ENCODE measurements at regions not wholly inside any gene's neighbourhood (a gene's known extent, or its start where the extent isn't known, plus 50 kb on each side); places are given as distances from the start of the nearest gene placed in this dataset.

- intact Hi-C loops (cut with DNase I) = no loop called here
- Histone ChIP-seq H3K4me1 (no peaks in the 10 kb centered on the region), H3K4me3 (no peak overlapping the region), H3K36me3 (no peaks in the 10 kb centered on the region), H3K27me3 (peaks cover 0 to 40% (median 0%) of the 10 kb centered on the region in 4 donors), H3K27ac (no peak overlapping the region), H3K9me3 (no peaks in the 10 kb centered on the region)
- WGBS, 2 donors = 63 to 78% methylated on average over 3 of the region's 3 CpGs
- no peak for DNase-seq
- TF ChIP-seq CTCF (IDR thresholded peaks at IDR 0.05) (no peak), POLR2A (IDR thresholded peaks at IDR 0.05) (no peak)
Measured at GRCh38 chr1:38300616-38301015, 254.0 kb upstream of the POU3F1 start.

GRCh38 chr1:38297842-38298241, 251.2 kb upstream of the POU3F1 start:
- WGBS, 2 donors = 62% methylated on average over 5 of the region's 5 CpGs
- no peak for DNase-seq
- no peak overlapping the region for H3K27ac ChIP-seq
- H3K4me1 ChIP-seq = no peaks in the 10 kb centered on the region
- H3K36me3 ChIP-seq = no peaks in the 10 kb centered on the region
- no peaks in the 10 kb centered on the region for H3K9me3 ChIP-seq
- H3K4me3 ChIP-seq = no peak overlapping the region
- intact Hi-C loops (cut with DNase I) = no loop called here
- no peak for TF ChIP-seq CTCF (IDR thresholded peaks at IDR 0.05)
- TF ChIP-seq POLR2A (IDR thresholded peaks at IDR 0.05) = no peak
- H3K27me3 ChIP-seq = peaks cover 0 to 56% (median 0%) of the 10 kb centered on the region in 4 donors

- Histone ChIP-seq H3K4me1 (no peaks in the 10 kb centered on the region), H3K4me3 (no peak overlapping the region), H3K27ac (no peak overlapping the region), H3K9me3 (no peaks in the 10 kb centered on the region), H3K36me3 (no peaks in the 10 kb centered on the region), H3K27me3 (peaks cover 0 to 61% (median 0%) of the 10 kb centered on the region in 4 donors)
- intact Hi-C loops (cut with DNase I) = no loop called here
- TF ChIP-seq POLR2A (IDR thresholded peaks at IDR 0.05) (no peak), CTCF (IDR thresholded peaks at IDR 0.05) (no peak)
- no peak for DNase-seq
- 92 to 96% methylated on average over 5 of the region's 5 CpGs for WGBS, 2 donors
Measured at GRCh38 chr1:38297246-38297645, 250.7 kb upstream of the POU3F1 start.

GRCh38 chr1:38296047-38296446, 249.5 kb upstream of the POU3F1 start:
- Histone ChIP-seq H3K4me3 (no peak overlapping the region), H3K27ac (no peak overlapping the region), H3K27me3 (peaks cover 0 to 66% (median 0%) of the 10 kb centered on the region in 4 donors), H3K36me3 (no peaks in the 10 kb centered on the region), H3K9me3 (no peaks in the 10 kb centered on the region), H3K4me1 (no peaks in the 10 kb centered on the region)
- intact Hi-C loops (cut with DNase I) = no loop called here
- WGBS, 2 donors = 72 to 77% methylated on average over 10 of the region's 10 CpGs
- DNase-seq = no peak
- TF ChIP-seq CTCF (IDR thresholded peaks at IDR 0.05) = no peak
- TF ChIP-seq POLR2A (IDR thresholded peaks at IDR 0.05) = no peak

- H3K36me3 ChIP-seq = no peaks in the 10 kb centered on the region
Measured at GRCh38 chr1:38293567-38293966, 247.0 kb upstream of the POU3F1 start.

More at GRCh38 chr1:38293567-38293966, 247.0 kb upstream of the POU3F1 start:
- intact Hi-C loops (cut with DNase I) = no loop called here
- whole genome bisulfite sequencing, 2 donors = 58 to 76% methylated on average over 3 to 4 of the region's 4 CpGs
- peaks cover 0 to 66% (median 0%) of the 10 kb centered on the region in 4 donors for H3K27me3 ChIP-seq
- H3K4me3 ChIP-seq = no peak overlapping the region
- no peaks in the 10 kb centered on the region for H3K4me1 ChIP-seq
- no peak for TF ChIP-seq POLR2A (IDR thresholded peaks at IDR 0.05)
- TF ChIP-seq CTCF (IDR thresholded peaks at IDR 0.05) = no peak
- DNase-seq = no peak
- no peaks in the 10 kb centered on the region for H3K9me3 ChIP-seq
- no peak overlapping the region for H3K27ac ChIP-seq
